ENCODE measurements at regions not wholly inside any gene's neighbourhood (a gene's known extent, or its start where the extent isn't known, plus 50 kb on each side); places are given as distances from the start of the nearest gene placed in this dataset.

DNA sequence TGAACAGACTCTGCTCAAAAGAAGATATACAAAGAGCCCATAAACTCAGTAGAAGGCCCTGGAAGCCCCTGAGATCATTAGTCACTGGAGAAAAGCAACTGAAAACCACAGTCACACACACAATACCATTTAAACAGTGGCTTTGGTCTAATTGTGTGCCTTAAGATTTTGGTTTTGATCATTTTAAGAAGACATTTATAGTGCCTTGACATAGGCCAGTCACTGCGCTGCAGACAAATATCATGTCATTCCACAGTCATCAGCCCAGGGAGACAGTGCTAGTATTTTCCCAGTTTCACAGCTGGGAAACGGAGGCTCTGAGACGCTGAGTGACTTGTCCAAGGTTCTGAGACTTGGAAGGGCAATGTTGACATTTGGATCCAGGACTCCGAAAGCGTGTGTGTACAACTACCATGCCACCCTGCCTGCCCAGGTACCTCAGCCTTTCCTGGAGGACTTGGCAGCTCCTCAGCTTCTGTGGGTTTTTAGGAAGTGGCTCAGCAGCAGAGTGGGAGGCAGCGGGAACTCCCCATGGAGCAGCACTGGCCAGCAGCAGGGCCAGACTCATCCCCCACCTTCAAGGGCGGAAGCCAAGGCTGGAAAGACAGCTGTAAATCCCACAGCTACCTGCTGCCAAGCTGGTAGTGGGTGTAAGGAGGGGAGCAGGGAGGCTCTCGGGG is 173.9 kb downstream of the WDR11 start (continued):
- TF ChIP-seq CTCF (IDR thresholded peaks at IDR 0.05 in 2 of 3, conservative IDR thresholded peaks at IDR 0.05 in 1 of 3; ENCODE audit: borderline replicate concordance in 1 of 3, insufficient read depth in 1 of 3, low read depth in 2 of 3, low read length in 2 of 3) = no peak
- TF ChIP-seq, protein P1, sequence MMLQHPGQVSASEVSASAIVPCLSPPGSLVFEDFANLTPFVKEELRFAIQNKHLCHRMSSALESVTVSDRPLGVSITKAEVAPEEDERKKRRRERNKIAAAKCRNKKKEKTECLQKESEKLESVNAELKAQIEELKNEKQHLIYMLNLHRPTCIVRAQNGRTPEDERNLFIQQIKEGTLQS (IDR thresholded peaks at IDR 0.05) = no peak
- TF ChIP-seq YY1 (IDR thresholded peaks at IDR 0.05; ENCODE audit: extremely low read depth, insufficient replicate concordance, low read depth, low read length) = no peak
- TF ChIP-seq SRF (IDR thresholded peaks at IDR 0.05; ENCODE audit: low read depth) = no peak
- no peak for TF ChIP-seq EZH2phosphoT487 (IDR thresholded peaks at IDR 0.05; ENCODE audit: borderline replicate concordance)
- TF ChIP-seq ELF1 (IDR thresholded peaks at IDR 0.05; ENCODE audit: borderline replicate concordance, low read depth) = no peak

- DNase-seq (ENCODE audit: low read depth, low spot score) (no peak), ATAC-seq (no peak)
- H3K27ac ChIP-seq (ENCODE audit: low read depth, low read length) = no peak overlapping the region
- H3K4me2 ChIP-seq (ENCODE audit: low read length) = no peak overlapping the region
- H3K9me3 ChIP-seq (ENCODE audit: control insufficient read depth in 1 of 2, insufficient read depth in 1 of 2, low read depth in 1 of 2, low read length in 2 of 2) = no peaks in the 10 kb centered on the region
- CTCF ChIA-PET = no interaction called here
- BruUV-seq (replicated peaks) = no TSS peak
- no peak overlapping the region for H3K4me3 ChIP-seq (replicated peaks in 1 of 2; ENCODE audit: low read depth in 1 of 2, low read length in 2 of 2)
- no peaks in the 10 kb centered on the region for H4K20me1 ChIP-seq (ENCODE audit: insufficient read depth)
- no peak overlapping the region for H2AFZ ChIP-seq (ENCODE audit: low read depth, low read length, poor library complexity, severe bottlenecking)
- H3K36me3 ChIP-seq (ENCODE audit: control insufficient read depth in 1 of 2, insufficient read depth in 2 of 2, low read length in 2 of 2) = no peaks in the 10 kb centered on the region
- POLR2A ChIA-PET = no interaction called here
- no peaks in the 10 kb centered on the region for H3K79me2 ChIP-seq (ENCODE audit: insufficient read depth, low read length)
- RAD21 ChIA-PET (ENCODE audit: low non-redundant PET in 1 of 2, low total read pairs in 2 of 2, uncharacterized antibody in 2 of 2, unreplicated experiment in 2 of 2) = no interaction called here
- intact Hi-C loops (cut with micrococcal nuclease) = no loop called here
- no peaks in the 10 kb centered on the region for H3K9me2 ChIP-seq (ENCODE audit: insufficient read depth)
- H3K9ac ChIP-seq (ENCODE audit: low read length) = no peak overlapping the region
- H3K27me3 ChIP-seq (ENCODE audit: insufficient read depth, low read length) = peaks cover 11% of the 10 kb centered on the region
- H3K4me1 ChIP-seq (ENCODE audit: control insufficient read depth in 1 of 2, insufficient read depth in 2 of 2, low read length in 2 of 2) = no peaks in the 10 kb centered on the region
- no peak for TF ChIP-seq CTCF (IDR thresholded peaks at IDR 0.05 in 2 of 3, conservative IDR thresholded peaks at IDR 0.05 in 1 of 3; ENCODE audit: borderline replicate concordance in 1 of 3, insufficient read depth in 1 of 3, low read depth in 2 of 3, low read length in 2 of 3)
- no peak for TF ChIP-seq CBX3 (IDR thresholded peaks at IDR 0.05; ENCODE audit: low read depth)
- TF ChIP-seq REST (IDR thresholded peaks at IDR 0.05; ENCODE audit: low read depth) = no peak
- no peak for TF ChIP-seq ELF1 (IDR thresholded peaks at IDR 0.05; ENCODE audit: borderline replicate concordance, low read depth)
- no peak for TF ChIP-seq CEBPB (IDR thresholded peaks at IDR 0.05; ENCODE audit: low read depth)
- TF ChIP-seq EGR1 (IDR thresholded peaks at IDR 0.05; ENCODE audit: low read depth) = no peak
- TF ChIP-seq SIN3A (IDR thresholded peaks at IDR 0.05; ENCODE audit: low read depth) = no peak
- TF ChIP-seq ZBTB33 (IDR thresholded peaks at IDR 0.05; ENCODE audit: extremely low read depth, insufficient replicate concordance, low read length) = no peak
- no peak for TF ChIP-seq SRF (IDR thresholded peaks at IDR 0.05; ENCODE audit: low read depth)
- TF ChIP-seq POLR2AphosphoS5 (IDR thresholded peaks at IDR 0.05; ENCODE audit: low read depth, low read length) = no peak
These were observed 174.6 kb downstream of the WDR11 start for GRCh38 chr10:121025731-121026130.
